Stimulated activated CD4-positive, alpha-beta T cell treated with anti-CD3 and anti-CD28 coated beads, Interleukin-12 subunit alpha, Interleukin-12 subunit beta, amount 100 ng/mL, for 24 hours (primary cell): ENCODE measurements at regions not wholly inside any gene's neighbourhood (a gene's known extent, or its start where the extent isn't known, plus 50 kb on each side); places are given as distances from the start of the nearest gene placed in this dataset.
"Not testable (repeated sequence)": the region's sequence is repeated elsewhere in the genome, so short reads cannot be mapped to it uniquely, and the experiment has no call there.

Experiments used
- DNase-seq, 2 experiments: peaks; one replicate each; pipeline ENCODE4 v3.0.0-alpha.2; 2020; ENCODE audit warnings: low read depth in 2 of 2

- no peak for DNase-seq
Measured at GRCh38 chr1:114263343-114263742, 109.7 kb upstream of the SYT6 start.

- no peak for DNase-seq
Measured at GRCh38 chr1:114262337-114262736, 108.7 kb upstream of the SYT6 start.

GRCh38 chr1:114260805-114261484 is 107.3 kb upstream of the SYT6 start:
- no peak for DNase-seq

GRCh38 chr1:114259511-114260160 is 106.0 kb upstream of the SYT6 start:
- no peak for DNase-seq

GRCh38 chr1:114258633-114259032 is 105.0 kb upstream of the SYT6 start:
- DNase-seq, result no peak

GRCh38 chr1:114258074-114258473 is 104.4 kb upstream of the SYT6 start:
- DNase-seq, result no peak

- DNase-seq, result no peak
Measured at GRCh38 chr1:114257554-114257953, 103.9 kb upstream of the SYT6 start.

GRCh38 chr1:114253900-114254299 is 100.2 kb upstream of the SYT6 start:
- DNase-seq, result no peak

- DNase-seq, result no peak
Measured at GRCh38 chr1:114251573-114251939, 97.9 kb upstream of the SYT6 start.

GRCh38 chr1:114250683-114251572 is 97.3 kb upstream of the SYT6 start:
- DNase-seq, result no peak

- no peak for DNase-seq
Measured at GRCh38 chr1:114249691-114250090, 96.0 kb upstream of the SYT6 start.

- no peak for DNase-seq
Measured at GRCh38 chr1:114248162-114248561, 94.5 kb upstream of the SYT6 start.

GRCh38 chr1:114242531-114243210 is 89.0 kb upstream of the SYT6 start:
- DNase-seq, result not testable (repeated sequence)

GRCh38 chr1:114238053-114238452 is 84.4 kb upstream of the SYT6 start:
- DNase-seq, result no peak

GRCh38 chr1:114236517-114236916 is 82.8 kb upstream of the SYT6 start:
- DNase-seq, result no peak

GRCh38 chr1:114235960-114236359 is 82.3 kb upstream of the SYT6 start:
- DNase-seq, result no peak

- DNase-seq, result no peak
Measured at GRCh38 chr1:114235281-114235680, 81.6 kb upstream of the SYT6 start.

GRCh38 chr1:114234408-114235124 is 80.9 kb upstream of the SYT6 start:
- no peak for DNase-seq

GRCh38 chr1:114232691-114233090 is 79.0 kb upstream of the SYT6 start:
- no peak for DNase-seq

GRCh38 chr1:114231301-114231700 is 77.6 kb upstream of the SYT6 start:
- DNase-seq, result no peak

- no peak for DNase-seq
Measured at GRCh38 chr1:114229368-114229767, 75.7 kb upstream of the SYT6 start.
